Neural progenitor cell (in vitro differentiated cells): ENCODE measurements at regions not wholly inside any gene's neighbourhood (a gene's known extent, or its start where the extent isn't known, plus 50 kb on each side); places are given as distances from the start of the nearest gene placed in this dataset.

Experiments used
- EZH2 ChIP-seq: fragments of 200-600 bp; sonication (generic); IDR thresholded peaks from 2 replicates; pipeline ENCODE4 v1.6.1; 2017; ENCODE audit warnings: antibody characterized with exemption, mild to moderate bottlenecking, moderate library complexity
- EZH2phosphoT487 ChIP-seq: fragments of 200-600 bp; sonication (generic); IDR thresholded peaks from 2 replicates; pipeline ENCODE4 v1.6.1; 2017; ENCODE audit warnings: antibody characterized with exemption

GRCh38 chr10:78363190-78363589 is 329.5 kb downstream of the RPS24 start:
- TF ChIP-seq EZH2phosphoT487, result no peak
- TF ChIP-seq EZH2, result no peak
